Cardiac muscle cell (in vitro differentiated cells and primary cell): ENCODE measurements at regions not wholly inside any gene's neighbourhood (a gene's known extent, or its start where the extent isn't known, plus 50 kb on each side); places are given as distances from the start of the nearest gene placed in this dataset.
A peak's percentile ranks its signal among the peaks of the same experiment; 100 is the strongest.

ENCODE experiments used
- DNase-seq, 2 donors: peaks; one replicate each; pipeline versions ENCODE4 v3.0.0 to v3.0.0-alpha.2; 2010 to 2017; ENCODE audit warnings: low read depth in 1 of 2, low spot score in 1 of 2
- H3K27ac ChIP-seq: fragments of 200-600 bp; sonication (generic); 2 replicates; pipeline ENCODE4 v1.5.1; 2016
- H3K27me3 ChIP-seq: fragments of 200-600 bp; sonication (generic); 2 replicates; pipeline ENCODE4 v1.6.0; 2016; ENCODE audit warnings: control low read depth
- H3K36me3 ChIP-seq: fragments of 200-600 bp; sonication (generic); 2 replicates; pipeline ENCODE4 v1.5.1; 2016; ENCODE audit warnings: control low read depth
- H3K4me1 ChIP-seq: fragments of 200-600 bp; sonication (generic); 2 replicates; pipeline ENCODE4 v1.8.1; 2017; ENCODE audit warnings: low read depth, mild to moderate bottlenecking, mixed run types
- H3K4me3 ChIP-seq: fragments of 200-600 bp; sonication (generic); 2 replicates; pipeline ENCODE4 v1.5.1; 2016; ENCODE audit warnings: mild to moderate bottlenecking
- H3K9me3 ChIP-seq: fragments of 200-600 bp; sonication (generic); 2 replicates; pipeline ENCODE4 v1.5.1; 2017; ENCODE audit warnings: low read depth, mild to moderate bottlenecking, control low read depth
- TF ChIP-seq, protein P1 (sequence below): IDR thresholded peaks from 2 replicates; pipeline ENCODE4 v1.5.1; 2012; ENCODE audit warnings: low read depth, mild to moderate bottlenecking, low read length

DNA sequence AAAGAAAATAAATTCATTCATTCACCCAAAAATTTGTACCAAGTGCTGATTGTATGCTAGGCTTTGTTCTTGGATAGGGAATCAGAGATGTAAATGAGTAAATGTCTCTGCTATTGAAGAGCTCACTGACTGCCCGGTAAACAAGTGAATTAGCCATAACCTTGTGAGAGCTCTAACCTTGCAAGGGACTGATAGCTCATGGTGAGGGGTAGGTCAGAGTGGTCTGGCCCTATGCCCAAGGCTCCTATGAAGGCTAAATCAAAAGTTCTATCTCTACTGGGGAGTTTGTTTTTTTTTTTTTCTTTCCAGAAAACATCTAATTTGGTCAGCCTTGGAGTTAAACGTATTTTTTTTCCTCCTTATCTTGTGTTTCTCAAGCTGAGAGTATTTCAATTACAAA is 172.8 kb upstream of the CDH11 start:
- DNase-seq: no peak
- no peaks in the 10 kb centered on the region for H3K9me3 ChIP-seq
- no peak overlapping the region for H3K4me3 ChIP-seq
- TF ChIP-seq, protein P1, sequence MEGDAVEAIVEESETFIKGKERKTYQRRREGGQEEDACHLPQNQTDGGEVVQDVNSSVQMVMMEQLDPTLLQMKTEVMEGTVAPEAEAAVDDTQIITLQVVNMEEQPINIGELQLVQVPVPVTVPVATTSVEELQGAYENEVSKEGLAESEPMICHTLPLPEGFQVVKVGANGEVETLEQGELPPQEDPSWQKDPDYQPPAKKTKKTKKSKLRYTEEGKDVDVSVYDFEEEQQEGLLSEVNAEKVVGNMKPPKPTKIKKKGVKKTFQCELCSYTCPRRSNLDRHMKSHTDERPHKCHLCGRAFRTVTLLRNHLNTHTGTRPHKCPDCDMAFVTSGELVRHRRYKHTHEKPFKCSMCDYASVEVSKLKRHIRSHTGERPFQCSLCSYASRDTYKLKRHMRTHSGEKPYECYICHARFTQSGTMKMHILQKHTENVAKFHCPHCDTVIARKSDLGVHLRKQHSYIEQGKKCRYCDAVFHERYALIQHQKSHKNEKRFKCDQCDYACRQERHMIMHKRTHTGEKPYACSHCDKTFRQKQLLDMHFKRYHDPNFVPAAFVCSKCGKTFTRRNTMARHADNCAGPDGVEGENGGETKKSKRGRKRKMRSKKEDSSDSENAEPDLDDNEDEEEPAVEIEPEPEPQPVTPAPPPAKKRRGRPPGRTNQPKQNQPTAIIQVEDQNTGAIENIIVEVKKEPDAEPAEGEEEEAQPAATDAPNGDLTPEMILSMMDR: no peak
- H3K27me3 ChIP-seq: no peaks in the 10 kb centered on the region
- H3K27ac ChIP-seq: no peak overlapping the region
- peaks cover 15% of the 10 kb centered on the region for H3K4me1 ChIP-seq
- no peaks in the 10 kb centered on the region for H3K36me3 ChIP-seq

DNA sequence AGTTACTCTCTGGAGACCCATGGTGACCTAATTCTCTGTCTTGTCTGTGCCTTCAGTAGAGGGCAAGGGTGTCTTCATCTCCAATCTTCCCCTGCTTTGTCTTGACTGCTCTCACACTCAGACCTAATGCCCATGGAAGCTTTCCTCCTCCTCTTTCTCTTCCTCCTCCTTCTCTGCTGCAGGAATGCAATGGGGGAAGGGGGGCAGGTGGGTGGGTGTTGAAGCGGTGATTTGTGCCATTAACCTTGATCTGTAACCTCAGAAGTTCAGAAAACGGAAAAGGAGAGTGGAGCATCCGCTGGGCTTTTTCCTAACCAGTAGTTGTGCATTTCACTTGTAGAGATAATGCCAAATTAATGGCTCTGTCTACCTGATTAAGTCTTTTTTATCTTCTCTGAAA is 172.3 kb upstream of the CDH11 start:
- TF ChIP-seq, protein P1: no peak

DNA sequence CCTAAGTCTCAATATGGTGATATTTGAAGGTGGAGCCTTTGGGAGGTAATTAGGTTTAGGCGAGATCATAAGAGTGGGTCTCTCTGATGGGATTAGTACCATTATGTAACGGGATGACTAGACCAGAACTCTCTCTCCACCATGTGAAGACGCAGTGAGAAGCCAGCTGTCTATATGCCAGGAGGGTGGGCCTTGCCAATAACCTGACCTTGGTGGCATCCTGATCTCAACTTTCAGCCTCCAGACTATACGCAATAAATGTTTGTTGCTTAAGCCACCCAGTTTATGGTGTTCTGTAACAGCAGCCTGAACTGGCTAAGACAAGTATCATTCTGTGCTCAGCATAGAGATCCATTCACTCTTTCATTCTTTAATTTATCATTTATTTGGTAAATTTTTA is 167.2 kb upstream of the CDH11 start:
- Histone ChIP-seq H3K9me3 (no peaks in the 10 kb centered on the region), H3K27me3 (no peaks in the 10 kb centered on the region), H3K4me1 (peaks cover 19% of the 10 kb centered on the region), H3K4me3 (no peak overlapping the region), H3K27ac (no peak overlapping the region), H3K36me3 (no peaks in the 10 kb centered on the region)
- DNase-seq: no peak
- TF ChIP-seq, protein P1: no peak

More for the DNA sequence above, 172.3 kb upstream of the CDH11 start:
- Histone ChIP-seq H3K4me3 (no peak overlapping the region), H3K27me3 (no peaks in the 10 kb centered on the region), H3K4me1 (peaks cover 15% of the 10 kb centered on the region), H3K27ac (no peak overlapping the region), H3K36me3 (no peaks in the 10 kb centered on the region), H3K9me3 (no peaks in the 10 kb centered on the region)
- no peak for DNase-seq

DNA sequence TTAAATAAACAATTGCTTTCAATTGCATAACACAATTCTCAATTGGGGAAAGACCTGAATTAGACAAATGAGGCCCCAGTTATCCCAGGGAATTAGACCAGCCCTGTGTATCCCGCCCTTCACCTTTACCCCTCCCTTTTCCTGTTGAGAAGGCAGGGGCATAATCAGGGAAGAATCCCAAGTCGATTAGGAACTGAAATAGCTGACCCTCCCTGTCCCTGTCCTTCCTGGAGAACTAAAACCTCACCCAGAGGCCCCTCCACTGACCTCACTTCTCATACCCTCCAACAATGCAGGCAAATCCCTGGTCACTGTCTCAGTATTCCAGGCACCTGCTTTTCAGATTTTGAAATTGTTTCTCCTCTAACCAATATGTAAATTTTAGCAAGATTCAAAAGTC is 165.4 kb upstream of the CDH11 start:
- TF ChIP-seq, protein P1: no peak
- H3K36me3 ChIP-seq: no peaks in the 10 kb centered on the region
- H3K27me3 ChIP-seq: no peaks in the 10 kb centered on the region
- no peak overlapping the region for H3K27ac ChIP-seq
- no peaks in the 10 kb centered on the region for H3K9me3 ChIP-seq
- H3K4me1 ChIP-seq: peaks cover 31% of the 10 kb centered on the region
- DNase-seq: no peak
- H3K4me3 ChIP-seq: no peak overlapping the region

DNA sequence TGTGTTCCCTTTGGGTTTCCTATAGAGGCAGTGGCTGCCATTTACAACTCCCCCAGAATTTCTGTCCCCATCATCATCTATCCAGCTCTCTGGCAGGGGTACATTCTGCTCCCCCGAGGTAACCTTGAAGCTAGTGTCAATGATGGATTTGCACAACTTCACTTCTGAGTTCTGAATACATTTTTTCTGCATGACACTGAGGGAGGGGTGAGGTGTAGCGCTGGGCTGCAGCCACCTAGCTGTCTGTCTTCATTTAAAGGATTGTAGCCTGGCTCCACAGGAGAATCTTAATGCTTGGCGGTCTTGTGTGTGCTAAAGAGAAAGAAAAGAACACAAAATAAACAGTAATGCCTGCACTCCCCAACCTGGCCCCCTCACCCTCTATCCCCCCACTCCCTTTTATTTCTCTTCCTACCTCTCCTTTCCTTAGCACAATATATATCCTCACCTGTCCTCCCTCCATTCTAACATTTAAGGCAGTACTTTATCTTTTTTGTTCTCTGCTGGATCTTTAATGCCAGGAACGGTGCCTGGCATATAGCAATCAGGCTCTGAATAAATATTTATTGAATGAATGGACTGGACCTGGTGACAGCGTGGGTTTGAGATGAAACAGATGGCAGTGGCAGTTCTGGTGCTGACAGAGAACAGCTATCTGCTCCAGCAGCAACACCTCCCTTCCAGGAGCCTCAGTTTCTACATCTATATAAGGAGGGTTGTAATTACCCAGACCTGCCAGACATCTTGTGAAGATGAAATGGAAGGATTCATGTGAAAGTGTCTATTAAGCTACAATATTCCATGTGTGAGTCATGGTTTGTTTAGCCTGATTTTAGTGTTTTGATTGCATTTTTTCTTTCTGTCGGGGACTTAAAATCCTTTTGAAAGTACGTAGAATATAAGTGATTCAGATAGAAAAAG is 163.5 kb upstream of the CDH11 start:
- H3K4me3 ChIP-seq: no peak overlapping the region
- no peaks in the 10 kb centered on the region for H3K36me3 ChIP-seq
- DNase-seq: peak in 1 of 2 donors; percentile 67
- TF ChIP-seq, protein P1: no peak
- H3K4me1 ChIP-seq: peaks cover 46% of the 10 kb centered on the region
- no peaks in the 10 kb centered on the region for H3K27me3 ChIP-seq
- no peaks in the 10 kb centered on the region for H3K9me3 ChIP-seq
- no peak overlapping the region for H3K27ac ChIP-seq
